Gastroesophageal sphincter (tissue), 4 donors: ENCODE measurements at regions not wholly inside any gene's neighbourhood (a gene's known extent, or its start where the extent isn't known, plus 50 kb on each side); places are given as distances from the start of the nearest gene placed in this dataset.

Experiments
- ATAC-seq: fragments of 150-250 bp; one replicate; pipeline ENCODE4 v1.9.1; 2016; ENCODE audit warnings: mild to moderate bottlenecking, moderate library complexity
- H3K27ac ChIP-seq, 4 donors: fragments of 200-600 bp; sonication (generic) in 3 of 4; 1 replicate in 3 of 4; 2 replicates in 1 of 4; pipeline ENCODE4 v1.5.1; 2016 to 2019
- H3K27me3 ChIP-seq: fragments of 200-600 bp; sonication (generic); one replicate; pipeline ENCODE4 v1.5.1; 2019
- H3K36me3 ChIP-seq, 2 donors: fragments of 200-600 bp; sonication (generic); one replicate each; pipeline ENCODE4 v1.5.1; 2019; ENCODE audit warnings: control low read depth in 1 of 2
- H3K4me1 ChIP-seq, 3 donors: fragments of 200-600 bp; sonication (generic); 1 replicate in 2 of 3; 2 replicates in 1 of 3; pipeline ENCODE4 v1.5.1; 2016 to 2019; ENCODE audit warnings: control low read depth in 2 of 3
- H3K4me3 ChIP-seq, 2 donors: fragments of 200-600 bp; sonication (generic); one replicate each; pipeline ENCODE4 v1.5.1; 2019; ENCODE audit warnings: mild to moderate bottlenecking in 1 of 2, moderate library complexity in 1 of 2
- H3K9me3 ChIP-seq, 3 donors: fragments of 200-600 bp; sonication (generic); one replicate each; pipeline ENCODE4 v1.5.1; 2017 to 2019; ENCODE audit warnings: control low read depth in 2 of 3
- CTCF ChIP-seq, 4 experiments: fragments of 200-600 bp in 2 of 4; fragments of 450-650 bp in 2 of 4; sonication (generic) in 1 of 4; IDR thresholded peaks; one replicate each; pipeline ENCODE4 v1.5.1; 2017 to 2019; ENCODE audit warnings: antibody characterized with exemption in 4 of 4, mild to moderate bottlenecking in 2 of 4, moderate library complexity in 2 of 4
- EP300 ChIP-seq: sonication (generic); formaldehyde crosslinking; IDR thresholded peaks from one replicate; pipeline ENCODE4 v1.6.1; 2017; ENCODE audit warnings: antibody characterized with exemption, mild to moderate bottlenecking
- POLR2A ChIP-seq, 2 donors: fragments of 450-650 bp; IDR thresholded peaks; one replicate each; pipeline ENCODE4 v1.6.1; 2017; ENCODE audit warnings: antibody characterized with exemption in 2 of 2, mild to moderate bottlenecking in 2 of 2, moderate library complexity in 1 of 2
- POLR2AphosphoS5 ChIP-seq: sonication (generic); formaldehyde crosslinking; IDR thresholded peaks from one replicate; pipeline ENCODE4 v1.6.1; 2017; ENCODE audit warnings: antibody characterized with exemption
- WGBS, 2 donors: methylation state at CpG; one replicate each; pipeline ENCODE4 v1.1.5; 2018; ENCODE audit warnings: low coverage in 1 of 2; 5-methylcytosine and 5-hydroxymethylcytosine counted together

GRCh38 chrX:22689290-22689689 lies 310.5 kb upstream of the DDX53 start:
- TF ChIP-seq CTCF (IDR thresholded peaks at IDR 0.05) (no peak), POLR2AphosphoS5 (no peak), POLR2A (IDR thresholded peaks at IDR 0.05) (no peak), EP300 (no peak)
- no peak for ATAC-seq
- Histone ChIP-seq H3K9me3 (no peaks in the 10 kb centered on the region), H3K4me1 (no peaks in the 10 kb centered on the region), H3K27me3 (no peaks in the 10 kb centered on the region), H3K4me3 (no peak overlapping the region), H3K27ac (no peak overlapping the region), H3K36me3 (no peaks in the 10 kb centered on the region)

- Histone ChIP-seq H3K27ac (no peak overlapping the region), H3K36me3 (no peaks in the 10 kb centered on the region), H3K4me3 (no peak overlapping the region), H3K4me1 (no peaks in the 10 kb centered on the region), H3K9me3 (no peaks in the 10 kb centered on the region), H3K27me3 (no peaks in the 10 kb centered on the region)
- WGBS, 2 donors: 31 to 52% methylated on average over 5 of the region's 5 CpGs
- no peak for TF ChIP-seq POLR2AphosphoS5
- no peak for TF ChIP-seq POLR2A (IDR thresholded peaks at IDR 0.05)
- no peak for TF ChIP-seq EP300
- TF ChIP-seq CTCF (IDR thresholded peaks at IDR 0.05): no peak
- no peak for ATAC-seq
Observed at GRCh38 chrX:22690116-22690515, 309.6 kb upstream of the DDX53 start.

- Histone ChIP-seq H3K4me1 (no peaks in the 10 kb centered on the region), H3K36me3 (no peaks in the 10 kb centered on the region), H3K27ac (no peak overlapping the region), H3K27me3 (no peaks in the 10 kb centered on the region), H3K9me3 (no peaks in the 10 kb centered on the region), H3K4me3 (no peak overlapping the region)
- 56 to 60% methylated on average over 1 to 6 of the region's 6 CpGs for WGBS, 2 donors
- TF ChIP-seq POLR2AphosphoS5 (no peak), CTCF (IDR thresholded peaks at IDR 0.05) (no peak), EP300 (no peak), POLR2A (IDR thresholded peaks at IDR 0.05) (no peak)
- no peak for ATAC-seq
Observed at GRCh38 chrX:22691966-22692565, 307.7 kb upstream of the DDX53 start.

GRCh38 chrX:22698151-22698550 lies 301.6 kb upstream of the DDX53 start:
- Histone ChIP-seq H3K4me1 (peaks cover 0 to 9% (median 4%) of the 10 kb centered on the region in 3 donors), H3K4me3 (no peak overlapping the region), H3K27me3 (no peaks in the 10 kb centered on the region), H3K27ac (no peak overlapping the region), H3K36me3 (no peaks in the 10 kb centered on the region), H3K9me3 (no peaks in the 10 kb centered on the region)
- TF ChIP-seq POLR2AphosphoS5: no peak
- TF ChIP-seq EP300: no peak
- no peak for TF ChIP-seq CTCF (IDR thresholded peaks at IDR 0.05)
- no peak for TF ChIP-seq POLR2A (IDR thresholded peaks at IDR 0.05)
- no peak for ATAC-seq

- Histone ChIP-seq H3K4me3 (no peak overlapping the region), H3K9me3 (no peaks in the 10 kb centered on the region), H3K27me3 (no peaks in the 10 kb centered on the region), H3K4me1 (peaks cover 0 to 9% (median 4%) of the 10 kb centered on the region in 3 donors), H3K27ac (peak overlapping the region in 1 of 4 donors; percentile 27), H3K36me3 (no peaks in the 10 kb centered on the region)
- no peak for TF ChIP-seq CTCF (IDR thresholded peaks at IDR 0.05)
- no peak for TF ChIP-seq POLR2A (IDR thresholded peaks at IDR 0.05)
- TF ChIP-seq EP300: no peak
- TF ChIP-seq POLR2AphosphoS5: no peak
- no peak for ATAC-seq
- WGBS, 2 donors: 23 to 25% methylated on average over 1 to 4 of the region's 5 CpGs
Observed at GRCh38 chrX:22699581-22700091, 300.1 kb upstream of the DDX53 start.
